HEK293 (cell line): ENCODE measurements at regions not wholly inside any gene's neighbourhood (a gene's known extent, or its start where the extent isn't known, plus 50 kb on each side); places are given as distances from the start of the nearest gene placed in this dataset.

ENCODE experiments used
- CTCF ChIA-PET: fragments of 350-600 bp; formaldehyde crosslinking; extraction: SDS; loops from one replicate; lab custom pipeline; 2021; ENCODE audit warnings: antibody characterized with exemption; lab: Yijun Ruan, JAX
- POLR2A ChIA-PET: fragments of 300-600 bp; formaldehyde crosslinking; extraction: SDS; loops from one replicate; lab custom pipeline; 2020; ENCODE audit warnings: antibody characterized with exemption, inconsistent platforms; lab: Yijun Ruan, JAX
- H3K27ac ChIP-seq: fragments of 200-500 bp; sonication (Bioruptor generic); 2 replicates; pipeline ENCODE4 v1.5.1; 2014; ENCODE audit warnings: low read depth, low read length, control low read depth, inconsistent platforms; ENCODE audit errors: extremely low read depth
- H3K36me3 ChIP-seq, 2 experiments: fragments of 200-500 bp in 1 of 2; sonication (Bioruptor generic) in 1 of 2; 1 replicate in 1 of 2; 2 replicates in 1 of 2; pipeline ENCODE4 v1.5.1; 2014 to 2017; ENCODE audit warnings: inconsistent platforms in 2 of 2, low read length in 2 of 2; ENCODE audit not compliant: control insufficient read depth in 2 of 2, insufficient read depth in 1 of 2
- H3K4me1 ChIP-seq: fragments of 200-500 bp; sonication (Bioruptor generic); 2 replicates; pipeline ENCODE4 v1.5.1; 2014; ENCODE audit warnings: mild to moderate bottlenecking, low read length, inconsistent platforms; ENCODE audit not compliant: control insufficient read depth, insufficient read depth
- H3K4me3 ChIP-seq: 2 replicates; pipeline ENCODE4 v1.5.1; 2011; ENCODE audit warnings: low read depth, mild to moderate bottlenecking, control low read depth, low read length, moderate library complexity
- H3K9me3 ChIP-seq: fragments of 200-500 bp; sonication (Bioruptor generic); 2 replicates; pipeline ENCODE4 v1.5.1; 2014; ENCODE audit warnings: low read depth, low read length, inconsistent platforms; ENCODE audit not compliant: control insufficient read depth, insufficient read depth
- PRDM2 ChIP-seq: fragments of 450-650 bp; formaldehyde crosslinking; IDR thresholded peaks from 2 replicates; pipeline ENCODE4 v1.5.1; 2016; ENCODE audit warnings: missing biosample characterization, missing genetic modification characterization, borderline replicate concordance
- SP7 ChIP-seq: fragments of 450-650 bp; formaldehyde crosslinking; IDR thresholded peaks from 2 replicates; pipeline ENCODE4 v1.5.1; 2016; ENCODE audit warnings: missing biosample characterization, missing genetic modification characterization
- ZBTB44 ChIP-seq: fragments of 450-650 bp; IDR thresholded peaks from 2 replicates; pipeline ENCODE4 v1.5.1; 2018; ENCODE audit warnings: missing biosample characterization, mild to moderate bottlenecking, missing genetic modification characterization
- ZFP3 ChIP-seq: fragments of 450-650 bp; formaldehyde crosslinking; IDR thresholded peaks from 2 replicates; pipeline ENCODE4 v1.5.1; 2016; ENCODE audit warnings: low read depth, missing biosample characterization, missing genetic modification characterization
- ZNF10 ChIP-seq: fragments of 450-650 bp; formaldehyde crosslinking; IDR thresholded peaks from 2 replicates; pipeline ENCODE4 v1.5.1; 2017; ENCODE audit warnings: missing biosample characterization, missing genetic modification characterization
- ZNF138 ChIP-seq: fragments of 450-650 bp; formaldehyde crosslinking; IDR thresholded peaks from 2 replicates; pipeline ENCODE4 v1.5.1; 2016; ENCODE audit warnings: missing biosample characterization, missing genetic modification characterization, borderline replicate concordance
- ZNF2 ChIP-seq: fragments of 450-650 bp; formaldehyde crosslinking; IDR thresholded peaks from 2 replicates; pipeline ENCODE4 v1.5.1; 2016; ENCODE audit warnings: missing biosample characterization, missing genetic modification characterization
- ZNF211 ChIP-seq: fragments of 450-650 bp; formaldehyde crosslinking; IDR thresholded peaks from 2 replicates; pipeline ENCODE4 v1.5.1; 2016; ENCODE audit warnings: low read depth, missing biosample characterization, missing genetic modification characterization
- ZNF391 ChIP-seq: fragments of 450-650 bp; formaldehyde crosslinking; IDR thresholded peaks from 2 replicates; pipeline ENCODE4 v1.5.1; 2016; ENCODE audit warnings: low read depth, missing biosample characterization, missing genetic modification characterization, borderline replicate concordance
- ZNF48 ChIP-seq: fragments of 450-650 bp; formaldehyde crosslinking; IDR thresholded peaks from 2 replicates; pipeline ENCODE4 v1.5.1; 2016; ENCODE audit warnings: missing biosample characterization, missing genetic modification characterization
- ZNF658 ChIP-seq: fragments of 450-650 bp; formaldehyde crosslinking; IDR thresholded peaks from 2 replicates; pipeline ENCODE4; 2016; ENCODE audit warnings: missing biosample characterization, missing genetic modification characterization
- ZNF670 ChIP-seq: fragments of 450-650 bp; formaldehyde crosslinking; IDR thresholded peaks from 2 replicates; pipeline ENCODE4 v1.5.1; 2016; ENCODE audit warnings: missing biosample characterization, missing genetic modification characterization, low read depth
- ZNF692 ChIP-seq: fragments of 450-650 bp; formaldehyde crosslinking; IDR thresholded peaks from 2 replicates; pipeline ENCODE4 v1.5.1; 2016; ENCODE audit warnings: missing biosample characterization, missing genetic modification characterization
- TF ChIP-seq, protein P1 (sequence below): fragments of 450-650 bp; formaldehyde crosslinking; IDR thresholded peaks from 2 replicates; pipeline ENCODE4 v1.5.1; 2017; ENCODE audit warnings: missing biosample characterization, missing genetic modification characterization
- TF ChIP-seq, protein P2 (sequence below): fragments of 450-650 bp; formaldehyde crosslinking; IDR thresholded peaks from 2 replicates; pipeline ENCODE4 v1.5.1; 2016; ENCODE audit warnings: missing biosample characterization, missing genetic modification characterization
- TF ChIP-seq, protein P3 (sequence below): fragments of 450-650 bp; formaldehyde crosslinking; IDR thresholded peaks from 2 replicates; pipeline ENCODE4 v1.5.1; 2016; ENCODE audit warnings: missing biosample characterization, missing genetic modification characterization
- TF ChIP-seq, protein P4 (sequence below): fragments of 450-650 bp; formaldehyde crosslinking; IDR thresholded peaks from 2 replicates; pipeline ENCODE4 v1.5.1; 2017; ENCODE audit warnings: missing biosample characterization, missing genetic modification characterization

DNA sequence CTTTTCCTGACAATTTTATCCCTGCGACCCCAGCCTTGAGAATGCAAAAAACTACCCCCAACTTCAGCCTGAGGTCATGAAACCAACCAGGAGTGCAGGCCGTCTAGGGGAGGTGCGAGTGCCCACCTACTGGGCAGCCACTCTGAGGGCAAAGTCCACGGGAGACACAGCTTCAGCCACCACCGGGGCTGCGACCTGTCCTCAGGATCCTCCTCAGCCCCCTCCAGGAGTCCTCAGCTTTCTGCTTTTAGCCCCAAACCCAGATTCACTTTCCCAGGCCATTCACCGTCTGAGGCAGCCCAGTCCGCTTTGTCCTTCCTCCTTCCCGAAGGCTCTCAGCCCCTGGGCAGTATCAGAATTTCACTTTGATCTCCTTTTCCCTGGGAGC is 210.2 kb upstream of the TNP1 start (continued):
- TF ChIP-seq ZNF692 (tag by site-specific recombination) (no peak), ZNF658 (no peak)

GRCh38 chr2:217069263-217070042 is 209.6 kb upstream of the TNP1 start:
- no peaks in the 10 kb centered on the region for H3K9me3 ChIP-seq
- ChIA-PET CTCF (no interaction called here), POLR2A (no interaction called here)
- no peak overlapping the region for H3K4me3 ChIP-seq
- no peaks in the 10 kb centered on the region for H3K36me3 ChIP-seq
- H3K4me1 ChIP-seq: no peaks in the 10 kb centered on the region
- H3K27ac ChIP-seq: no peak overlapping the region
- TF ChIP-seq ZNF670 (tag by site-specific recombination) (no peak), ZNF48 (tag by site-specific recombination) (no peak), SP7 (tag by site-specific recombination) (0 out of 2 replicates have a peak, but pooled peaks have one; percentile 14), ZNF138 (tag by site-specific recombination) (no peak), PRDM2 (no peak), ZBTB44 (tag by site-specific recombination) (no peak), ZNF391 (tag by site-specific recombination) (no peak), ZNF211 (tag by site-specific recombination) (peak; percentile 98), ZNF10 (tag by site-specific recombination) (0 out of 2 replicates have a peak, but pooled peaks have one; percentile 58), ZNF2 (tag by site-specific recombination) (no peak), ZFP3 (tag by site-specific recombination) (no peak)
- TF ChIP-seq, protein P1, sequence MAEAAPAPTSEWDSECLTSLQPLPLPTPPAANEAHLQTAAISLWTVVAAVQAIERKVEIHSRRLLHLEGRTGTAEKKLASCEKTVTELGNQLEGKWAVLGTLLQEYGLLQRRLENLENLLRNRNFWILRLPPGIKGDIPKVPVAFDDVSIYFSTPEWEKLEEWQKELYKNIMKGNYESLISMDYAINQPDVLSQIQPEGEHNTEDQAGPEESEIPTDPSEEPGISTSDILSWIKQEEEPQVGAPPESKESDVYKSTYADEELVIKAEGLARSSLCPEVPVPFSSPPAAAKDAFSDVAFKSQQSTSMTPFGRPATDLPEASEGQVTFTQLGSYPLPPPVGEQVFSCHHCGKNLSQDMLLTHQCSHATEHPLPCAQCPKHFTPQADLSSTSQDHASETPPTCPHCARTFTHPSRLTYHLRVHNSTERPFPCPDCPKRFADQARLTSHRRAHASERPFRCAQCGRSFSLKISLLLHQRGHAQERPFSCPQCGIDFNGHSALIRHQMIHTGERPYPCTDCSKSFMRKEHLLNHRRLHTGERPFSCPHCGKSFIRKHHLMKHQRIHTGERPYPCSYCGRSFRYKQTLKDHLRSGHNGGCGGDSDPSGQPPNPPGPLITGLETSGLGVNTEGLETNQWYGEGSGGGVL: peak; percentile 80
- TF ChIP-seq, protein P2, sequence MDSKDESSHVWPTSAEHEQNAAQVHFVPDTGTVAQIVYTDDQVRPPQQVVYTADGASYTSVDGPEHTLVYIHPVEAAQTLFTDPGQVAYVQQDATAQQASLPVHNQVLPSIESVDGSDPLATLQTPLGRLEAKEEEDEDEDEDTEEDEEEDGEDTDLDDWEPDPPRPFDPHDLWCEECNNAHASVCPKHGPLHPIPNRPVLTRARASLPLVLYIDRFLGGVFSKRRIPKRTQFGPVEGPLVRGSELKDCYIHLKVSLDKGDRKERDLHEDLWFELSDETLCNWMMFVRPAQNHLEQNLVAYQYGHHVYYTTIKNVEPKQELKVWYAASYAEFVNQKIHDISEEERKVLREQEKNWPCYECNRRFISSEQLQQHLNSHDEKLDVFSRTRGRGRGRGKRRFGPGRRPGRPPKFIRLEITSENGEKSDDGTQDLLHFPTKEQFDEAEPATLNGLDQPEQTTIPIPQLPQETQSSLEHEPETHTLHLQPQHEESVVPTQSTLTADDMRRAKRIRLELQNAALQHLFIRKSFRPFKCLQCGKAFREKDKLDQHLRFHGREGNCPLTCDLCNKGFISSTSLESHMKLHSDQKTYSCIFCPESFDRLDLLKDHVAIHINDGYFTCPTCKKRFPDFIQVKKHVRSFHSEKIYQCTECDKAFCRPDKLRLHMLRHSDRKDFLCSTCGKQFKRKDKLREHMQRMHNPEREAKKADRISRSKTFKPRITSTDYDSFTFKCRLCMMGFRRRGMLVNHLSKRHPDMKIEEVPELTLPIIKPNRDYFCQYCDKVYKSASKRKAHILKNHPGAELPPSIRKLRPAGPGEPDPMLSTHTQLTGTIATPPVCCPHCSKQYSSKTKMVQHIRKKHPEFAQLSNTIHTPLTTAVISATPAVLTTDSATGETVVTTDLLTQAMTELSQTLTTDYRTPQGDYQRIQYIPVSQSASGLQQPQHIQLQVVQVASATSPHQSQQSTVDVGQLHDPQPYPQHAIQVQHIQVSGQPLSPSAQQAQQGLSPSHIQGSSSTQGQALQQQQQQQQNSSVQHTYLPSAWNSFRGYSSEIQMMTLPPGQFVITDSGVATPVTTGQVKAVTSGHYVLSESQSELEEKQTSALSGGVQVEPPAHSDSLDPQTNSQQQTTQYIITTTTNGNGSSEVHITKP (tag by site-specific recombination): 0 out of 2 replicates have a peak, but pooled peaks have one; percentile 21
- TF ChIP-seq, protein P3, sequence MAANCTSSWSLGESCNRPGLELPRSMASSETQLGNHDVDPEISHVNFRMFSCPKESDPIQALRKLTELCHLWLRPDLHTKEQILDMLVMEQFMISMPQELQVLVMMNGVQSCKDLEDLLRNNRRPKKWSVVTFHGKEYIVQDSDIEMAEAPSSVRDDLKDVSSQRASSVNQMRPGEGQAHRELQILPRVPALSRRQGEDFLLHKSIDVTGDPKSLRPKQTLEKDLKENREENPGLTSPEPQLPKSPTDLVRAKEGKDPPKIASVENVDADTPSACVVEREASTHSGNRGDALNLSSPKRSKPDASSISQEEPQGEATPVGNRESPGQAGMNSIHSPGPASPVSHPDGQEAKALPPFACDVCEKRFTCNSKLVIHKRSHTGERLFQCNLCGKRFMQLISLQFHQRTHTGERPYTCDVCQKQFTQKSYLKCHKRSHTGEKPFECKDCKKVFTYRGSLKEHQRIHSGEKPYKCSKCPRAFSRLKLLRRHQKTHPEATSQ (tag by site-specific recombination): no peak
- TF ChIP-seq, protein P4, sequence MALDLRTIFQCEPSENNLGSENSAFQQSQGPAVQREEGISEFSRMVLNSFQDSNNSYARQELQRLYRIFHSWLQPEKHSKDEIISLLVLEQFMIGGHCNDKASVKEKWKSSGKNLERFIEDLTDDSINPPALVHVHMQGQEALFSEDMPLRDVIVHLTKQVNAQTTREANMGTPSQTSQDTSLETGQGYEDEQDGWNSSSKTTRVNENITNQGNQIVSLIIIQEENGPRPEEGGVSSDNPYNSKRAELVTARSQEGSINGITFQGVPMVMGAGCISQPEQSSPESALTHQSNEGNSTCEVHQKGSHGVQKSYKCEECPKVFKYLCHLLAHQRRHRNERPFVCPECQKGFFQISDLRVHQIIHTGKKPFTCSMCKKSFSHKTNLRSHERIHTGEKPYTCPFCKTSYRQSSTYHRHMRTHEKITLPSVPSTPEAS (tag by site-specific recombination): 0 out of 2 replicates have a peak, but pooled peaks have one; percentile 41
